H1 (cell line): ENCODE measurements at regions not wholly inside any gene's neighbourhood (a gene's known extent, or its start where the extent isn't known, plus 50 kb on each side); places are given as distances from the start of the nearest gene placed in this dataset.

Source experiments
- CTCF ChIA-PET: fragments of 300-600 bp; sonication (Branson Sonifier 250); formaldehyde crosslinking; loops from one replicate; lab custom pipeline; 2021; ENCODE audit not compliant: partially characterized antibody; lab: Charles Lee
- POLR2A ChIA-PET: fragments of 300-600 bp; sonication (Branson Sonifier 250); formaldehyde crosslinking; loops from one replicate; lab custom pipeline; 2021; ENCODE audit warnings: inconsistent platforms; ENCODE audit not compliant: partially characterized antibody; lab: Charles Lee
- DNase-seq, 2 experiments: peaks; one replicate each; pipeline versions ENCODE4 v3.0.0 to v3.0.0-alpha.2; 2010 to 2022; ENCODE audit warnings: low spot score in 2 of 2, low read depth in 1 of 2, mixed read lengths in 1 of 2
- FAIRE-seq: peaks from 2 replicates; lab custom pipeline; 2011; peaks lifted over from hg19 to GRCh38; lab: Jason Lieb, UNC
- H2AFZ ChIP-seq: 2 replicates; pipeline ENCODE4 v1.8.1; 2012; ENCODE audit warnings: low read length, inconsistent platforms
- H2AK5ac ChIP-seq: 2 replicates; pipeline ENCODE4 v1.6.1; 2013; ENCODE audit warnings: low read depth, low read length
- H2BK120ac ChIP-seq: replicated peaks from 2 replicates; pipeline ENCODE3; 2013; ENCODE audit warnings: low read depth, low read length, inconsistent platforms
- H2BK12ac ChIP-seq: 2 replicates; pipeline ENCODE4 v1.6.1; 2013; ENCODE audit warnings: low read depth, low read length
- H2BK15ac ChIP-seq: 2 replicates; pipeline ENCODE4 v1.6.1; 2013; ENCODE audit warnings: low read length
- H2BK20ac ChIP-seq: 2 replicates; pipeline ENCODE4 v1.6.1; 2013; ENCODE audit warnings: low read length
- H2BK5ac ChIP-seq: 2 replicates; pipeline ENCODE4 v1.6.1; 2013; ENCODE audit warnings: low read depth, low read length
- H3K14ac ChIP-seq: 2 replicates; pipeline ENCODE4 v1.6.1; 2013; ENCODE audit warnings: inconsistent platforms; ENCODE audit not compliant: insufficient read length
- H3K18ac ChIP-seq: 2 replicates; pipeline ENCODE4 v1.6.1; 2013; ENCODE audit warnings: low read length; ENCODE audit errors: extremely low read depth
- H3K23ac ChIP-seq: 2 replicates; pipeline ENCODE4 v1.6.1; 2013; ENCODE audit warnings: inconsistent platforms; ENCODE audit not compliant: insufficient read length
- H3K23me2 ChIP-seq: 2 replicates; pipeline ENCODE4 v1.6.1; 2013; ENCODE audit warnings: low read depth, low read length
- H3K27ac ChIP-seq: 2 replicates; pipeline ENCODE4 v1.6.1; 2011; ENCODE audit warnings: low read depth, low read length, inconsistent platforms
- H3K27me3 ChIP-seq, 4 experiments: replicated peaks in 1 of 4; 1 replicate in 1 of 4; 2 replicates in 3 of 4; pipeline versions ENCODE4 v1.6.1 to v1.8.1; 2011 to 2013; ENCODE audit warnings: low read length in 3 of 4, mild to moderate bottlenecking in 3 of 4, inconsistent platforms in 2 of 4, mixed read lengths in 2 of 4, moderate library complexity in 1 of 4; ENCODE audit not compliant: control insufficient read depth in 3 of 4, insufficient read depth in 3 of 4; ENCODE audit errors: extremely low read depth in 1 of 4
- H3K36me3 ChIP-seq, 4 experiments: 2 replicates each; pipeline versions ENCODE4 v1.6.1 to v1.8.1; 2011 to 2013; ENCODE audit warnings: mild to moderate bottlenecking in 4 of 4, low read length in 3 of 4, moderate library complexity in 2 of 4, control low read depth in 1 of 4, inconsistent platforms in 1 of 4; ENCODE audit not compliant: insufficient read depth in 4 of 4, control insufficient read depth in 2 of 4
- H3K4ac ChIP-seq: replicated peaks from 2 replicates; pipeline ENCODE3; 2013; ENCODE audit warnings: low read length, low read depth, mixed read lengths, inconsistent platforms; ENCODE audit not compliant: insufficient read length
- H3K4me1 ChIP-seq, 4 experiments: replicated peaks in 1 of 4; 1 replicate in 1 of 4; 2 replicates in 3 of 4; pipeline versions ENCODE4 v1.6.1 to v1.8.1; 2011 to 2013; ENCODE audit warnings: low read length in 3 of 4, inconsistent platforms in 2 of 4, mixed read lengths in 1 of 4; ENCODE audit not compliant: insufficient read depth in 4 of 4, control insufficient read depth in 3 of 4
- H3K4me2 ChIP-seq, 2 experiments: 2 replicates each; pipeline versions ENCODE4 v1.6.1 to v1.8.1; 2011 to 2013; ENCODE audit warnings: low read depth in 2 of 2, low read length in 2 of 2, control low read depth in 1 of 2, inconsistent platforms in 1 of 2, mild to moderate bottlenecking in 1 of 2; ENCODE audit not compliant: insufficient read depth in 1 of 2
- H3K4me3 ChIP-seq, 4 experiments: fragments of 200-600, 300-600 bp in 1 of 4; sonication (generic), shearing (Covaris generic), sonication (Bioruptor Twin) in 1 of 4; 2 replicates each; pipeline versions ENCODE4 v1.5.1 to v1.8.1; 2011 to 2016; ENCODE audit warnings: low read length in 4 of 4, low read depth in 3 of 4, control low read depth in 2 of 4, inconsistent platforms in 2 of 4, mild to moderate bottlenecking in 2 of 4, mixed read lengths in 1 of 4, moderate library complexity in 1 of 4; ENCODE audit not compliant: insufficient read depth in 2 of 4; ENCODE audit errors: extremely low read depth in 1 of 4
- H3K56ac ChIP-seq: replicated peaks from 2 replicates; pipeline ENCODE3; 2013; ENCODE audit warnings: low read depth, mild to moderate bottlenecking, mixed read lengths, low read length, inconsistent platforms; ENCODE audit not compliant: insufficient read length
- H3K79me1 ChIP-seq: 2 replicates; pipeline ENCODE4 v1.6.1; 2013; ENCODE audit warnings: low read depth, low read length, control low read depth
- H3K79me2 ChIP-seq, 2 experiments: 2 replicates each; pipeline versions ENCODE4 v1.6.1 to v1.8.1; 2012 to 2013; ENCODE audit warnings: low read length in 2 of 2, mild to moderate bottlenecking in 2 of 2, inconsistent platforms in 1 of 2; ENCODE audit not compliant: insufficient read depth in 2 of 2, control insufficient read depth in 1 of 2
- H3K9ac ChIP-seq, 4 experiments: replicated peaks in 1 of 4; 1 replicate in 1 of 4; 2 replicates in 3 of 4; pipeline versions ENCODE4 v1.6.1 to v1.8.1; 2011 to 2013; ENCODE audit warnings: low read depth in 3 of 4, low read length in 3 of 4, control low read depth in 2 of 4, mild to moderate bottlenecking in 2 of 4, moderate library complexity in 2 of 4, inconsistent platforms in 1 of 4; ENCODE audit errors: extremely low read depth in 1 of 4
- H3K9me3 ChIP-seq, 2 experiments: 2 replicates each; pipeline versions ENCODE4 v1.6.1 to v1.8.1; 2012 to 2013; ENCODE audit warnings: mild to moderate bottlenecking in 2 of 2, moderate library complexity in 2 of 2, control low read depth in 1 of 2, inconsistent platforms in 1 of 2, low read depth in 1 of 2, low read length in 1 of 2, mixed read lengths in 1 of 2; ENCODE audit not compliant: insufficient read depth in 2 of 2
- H4K20me1 ChIP-seq, 2 experiments: replicated peaks in 1 of 2; 2 replicates each; pipeline versions ENCODE3 to v1.8.1; 2011 to 2013; ENCODE audit warnings: inconsistent platforms in 2 of 2, low read length in 2 of 2, mild to moderate bottlenecking in 1 of 2; ENCODE audit not compliant: insufficient read depth in 2 of 2, control insufficient read depth in 1 of 2
- H4K5ac ChIP-seq: 2 replicates; pipeline ENCODE4 v1.6.1; 2013; ENCODE audit warnings: low read length, low read depth, mixed read lengths, inconsistent platforms; ENCODE audit not compliant: insufficient read length
- H4K8ac ChIP-seq: 2 replicates; pipeline ENCODE4 v1.8.0; 2013; ENCODE audit warnings: mild to moderate bottlenecking, moderate library complexity, low read length, inconsistent platforms; ENCODE audit not compliant: insufficient read depth; ENCODE audit errors: extremely low read depth
- H4K91ac ChIP-seq: replicated peaks from 2 replicates; pipeline ENCODE3; 2013; ENCODE audit warnings: low read length, mixed read lengths, inconsistent platforms; ENCODE audit not compliant: insufficient read length
- BACH1 ChIP-seq: IDR thresholded peaks from 2 replicates; pipeline ENCODE4 v1.6.1; 2012; ENCODE audit warnings: low read length, improper control_type of control experiment
- BRCA1 ChIP-seq: IDR thresholded peaks from 2 replicates; pipeline ENCODE4 v1.6.1; 2012; ENCODE audit warnings: low read depth, low read length, improper control_type of control experiment
- GABPA ChIP-seq: IDR thresholded peaks from 2 replicates; pipeline ENCODE4 v1.6.1; 2011; ENCODE audit warnings: mild to moderate bottlenecking, low read length, moderate library complexity, borderline replicate concordance; ENCODE audit not compliant: insufficient read depth
- HDAC2 ChIP-seq, 2 experiments: fragments of 300-600 bp in 1 of 2; sonication (generic) in 1 of 2; IDR thresholded peaks; 2 replicates each; pipeline ENCODE4 v1.6.1; 2011 to 2012; ENCODE audit warnings: low read depth in 2 of 2, low read length in 2 of 2, mild to moderate bottlenecking in 2 of 2, moderate library complexity in 2 of 2, borderline replicate concordance in 1 of 2, inconsistent platforms in 1 of 2
- HDAC6 ChIP-seq: IDR thresholded peaks from one replicate; pipeline ENCODE4 v1.7.1; 2012; ENCODE audit warnings: low read depth, mild to moderate bottlenecking, inconsistent platforms, low read length, moderate library complexity
- JUND ChIP-seq: IDR thresholded peaks from 2 replicates; pipeline ENCODE4 v1.6.1; 2011; ENCODE audit warnings: mild to moderate bottlenecking, improper control_type of control experiment, low read length
- KDM5A ChIP-seq: fragments of 200-600 bp; IDR thresholded peaks from 2 replicates; pipeline ENCODE4 v1.7.1; 2012; ENCODE audit warnings: mild to moderate bottlenecking, low read length, inconsistent platforms, mixed read lengths
- RAD21 ChIP-seq, 2 experiments: IDR thresholded peaks in 1 of 2; conservative IDR thresholded peaks in 1 of 2; 2 replicates each; pipeline ENCODE4 v1.6.1; 2011; ENCODE audit warnings: low read depth in 2 of 2, low read length in 2 of 2, improper control_type of control experiment in 1 of 2, inconsistent platforms in 1 of 2, mild to moderate bottlenecking in 1 of 2, moderate library complexity in 1 of 2
- RXRA ChIP-seq: IDR thresholded peaks from 2 replicates; pipeline ENCODE4 v1.6.1; 2011; ENCODE audit warnings: low read depth, mild to moderate bottlenecking, low read length, moderate library complexity; ENCODE audit not compliant: insufficient read depth
- ZNF274 ChIP-seq: IDR thresholded peaks from 2 replicates; pipeline ENCODE4 v1.7.0; 2012; ENCODE audit warnings: low read length, borderline replicate concordance; ENCODE audit errors: extremely low read depth
- WGBS, 2 experiments: shearing (Covaris generic) in 1 of 2; methylation state at CpG; one replicate each; pipeline versions ENCODE4 v1.1.6 to v1.1.7; 2013 to 2015; ENCODE audit warnings: low lambda C conversion rate in 2 of 2, mixed read lengths in 2 of 2, inconsistent platforms in 1 of 2, low coverage in 1 of 2, missing lambda C conversion rate in 1 of 2; ENCODE audit not compliant: insufficient replicate concordance in 2 of 2, insufficient coverage in 1 of 2, insufficient read length in 1 of 2; ENCODE audit errors: extremely low coverage in 1 of 2, missing lambda C conversion rate in 1 of 2; 5-methylcytosine and 5-hydroxymethylcytosine counted together

DNA sequence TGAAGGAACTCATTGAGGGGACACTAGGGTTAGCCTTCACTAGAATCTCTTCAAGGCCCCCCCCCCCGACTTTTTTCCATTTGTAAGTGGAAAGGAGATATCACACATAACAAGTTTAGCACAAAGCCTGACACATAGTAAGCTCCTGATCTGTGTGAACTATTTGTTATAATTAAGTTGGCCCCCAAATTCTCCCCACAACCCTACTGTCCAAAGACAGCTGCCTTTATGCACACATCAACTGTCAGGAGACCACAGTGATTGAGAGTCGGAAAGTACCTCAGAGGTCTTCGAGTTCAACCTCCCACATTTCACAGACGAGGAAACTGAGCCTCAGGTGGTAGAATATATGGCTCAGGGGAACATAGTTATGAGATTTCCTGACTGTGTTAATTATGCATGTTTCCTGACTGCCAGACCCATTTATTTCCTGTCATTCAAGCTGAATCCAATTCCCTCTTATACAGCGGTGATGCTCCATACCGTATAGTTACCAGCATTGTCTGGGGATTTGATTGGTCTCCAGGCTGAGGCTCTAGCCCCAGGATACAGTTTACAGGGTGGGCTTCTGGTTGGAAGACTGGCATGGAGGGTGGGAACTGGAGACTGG, 227.4 kb upstream of the CMC1 start:
- Histone ChIP-seq H4K8ac (no peak overlapping the region), H3K4me3 (no peak overlapping the region), H3K14ac (no peak overlapping the region), H3K36me3 (no peaks in the 10 kb centered on the region), H3K9ac (no peak overlapping the region), H2BK5ac (no peak overlapping the region), H2BK15ac (no peak overlapping the region), H2BK120ac (no peak overlapping the region), H3K27ac (no peak overlapping the region), H3K4ac (no peak overlapping the region), H4K91ac (no peak overlapping the region), H2AK5ac (no peak overlapping the region)
- CTCF ChIA-PET, result interaction anchor here (0.7 kb wide), 4 partner anchors 205 to 634 kb away, joined by 3 to 5 read pairs (median 4); no protein-coding TSS in a partner anchor
- POLR2A ChIA-PET, result no interaction called here
- TF ChIP-seq RAD21 (IDR thresholded peaks at IDR 0.05 in 1 of 2, conservative IDR thresholded peaks at IDR 0.05 in 1 of 2; ENCODE audit: low read depth in 2 of 2, low read length in 2 of 2) (no peak), KDM5A (no peak), GABPA (no peak), HDAC6 (no peak), JUND (no peak), RXRA (no peak), HDAC2 (IDR thresholded peaks at IDR 0.05; ENCODE audit: borderline replicate concordance in 1 of 2, low read depth in 2 of 2, low read length in 2 of 2) (no peak), BACH1 (no peak), ZNF274 (no peak), BRCA1 (no peak)
- TF ChIP-seq, all 59 proteins: peak for 0
- Histone ChIP-seq H2BK20ac (no peak overlapping the region), H3K56ac (no peak overlapping the region), H3K18ac (no peak overlapping the region), H3K27me3 (no peaks in the 10 kb centered on the region), H4K5ac (no peak overlapping the region), H3K23me2 (no peaks in the 10 kb centered on the region), H2BK12ac (no peak overlapping the region), H3K23ac (no peak overlapping the region), H3K79me2 (no peaks in the 10 kb centered on the region), H3K4me2 (no peak overlapping the region), H2AFZ (no peak overlapping the region), H3K79me1 (no peaks in the 10 kb centered on the region; the same call in 1 of the 2 replicates), H4K20me1 (no peaks in the 10 kb centered on the region), H3K9me3 (no peaks in the 10 kb centered on the region), H3K4me1 (no peaks in the 10 kb centered on the region)
- no peak for FAIRE-seq
- no peak for DNase-seq
- WGBS, 2 experiments, result 95% methylated on average over 6 of the region's 6 CpGs; no CpG with 5 or more reads in 1 of the 2 experiments
